ENCODE measurements at regions not wholly inside any gene's neighbourhood (a gene's known extent, or its start where the extent isn't known, plus 50 kb on each side); places are given as distances from the start of the nearest gene placed in this dataset.
"Not testable (repeated sequence)": the region's sequence is repeated elsewhere in the genome, so short reads cannot be mapped to it uniquely, and the experiment has no call there.

- DNase-seq: not testable (repeated sequence)
These were observed 261.2 kb downstream of the ADGRD1 start for GRCh38 chr12:131214936-131215335.

- not testable (repeated sequence) for DNase-seq
These were observed 262.9 kb downstream of the ADGRD1 start for GRCh38 chr12:131216587-131216986.

- no peak for DNase-seq
These were observed 263.4 kb downstream of the ADGRD1 start for GRCh38 chr12:131217024-131217586.

GRCh38 chr12:131218026-131218922 lies 264.6 kb downstream of the ADGRD1 start:
- no peak for DNase-seq

- no peak for DNase-seq
These were observed 265.4 kb downstream of the ADGRD1 start for GRCh38 chr12:131218923-131219669.

GRCh38 chr12:131219670-131220330 lies 266.1 kb downstream of the ADGRD1 start:
- no peak for DNase-seq

- DNase-seq: no peak
These were observed 266.6 kb downstream of the ADGRD1 start for GRCh38 chr12:131220331-131220685.

GRCh38 chr12:131221061-131221956 lies 267.6 kb downstream of the ADGRD1 start:
- no peak for DNase-seq

GRCh38 chr12:131221957-131222328 lies 268.2 kb downstream of the ADGRD1 start:
- DNase-seq: no peak

- DNase-seq: no peak
These were observed 268.8 kb downstream of the ADGRD1 start for GRCh38 chr12:131222329-131223139.

- DNase-seq: no peak
These were observed 269.6 kb downstream of the ADGRD1 start for GRCh38 chr12:131223171-131223761.

GRCh38 chr12:131223791-131224225 lies 270.1 kb downstream of the ADGRD1 start:
- no peak for DNase-seq

- DNase-seq: not testable (repeated sequence)
These were observed 270.7 kb downstream of the ADGRD1 start for GRCh38 chr12:131224226-131225065.

GRCh38 chr12:131225066-131225380 lies 271.3 kb downstream of the ADGRD1 start:
- not testable (repeated sequence) for DNase-seq

- no peak for DNase-seq
These were observed 272.9 kb downstream of the ADGRD1 start for GRCh38 chr12:131226345-131227265.

GRCh38 chr12:131227641-131228040 lies 273.9 kb downstream of the ADGRD1 start:
- not testable (repeated sequence) for DNase-seq

GRCh38 chr12:131229079-131229425 lies 275.3 kb downstream of the ADGRD1 start:
- not testable (repeated sequence) for DNase-seq

- DNase-seq: no peak
These were observed 276.0 kb downstream of the ADGRD1 start for GRCh38 chr12:131229426-131230339.
